ENCODE measurements at regions not wholly inside any gene's neighbourhood (a gene's known extent, or its start where the extent isn't known, plus 50 kb on each side); places are given as distances from the start of the nearest gene placed in this dataset.

- no peaks in the 10 kb centered on the region for H3K36me3 Mint-ChIP-seq (ENCODE audit: insufficient read depth)
- H3K27me3 Mint-ChIP-seq: peaks cover 2% of the 10 kb centered on the region
- H3K4me1 Mint-ChIP-seq (ENCODE audit: low read depth): peaks cover 1% of the 10 kb centered on the region
- no peak overlapping the region for H3K27ac Mint-ChIP-seq
- peaks cover 3% of the 10 kb centered on the region for H3K9me3 Mint-ChIP-seq (ENCODE audit: low read depth)
- TF ChIP-seq, protein P1, sequence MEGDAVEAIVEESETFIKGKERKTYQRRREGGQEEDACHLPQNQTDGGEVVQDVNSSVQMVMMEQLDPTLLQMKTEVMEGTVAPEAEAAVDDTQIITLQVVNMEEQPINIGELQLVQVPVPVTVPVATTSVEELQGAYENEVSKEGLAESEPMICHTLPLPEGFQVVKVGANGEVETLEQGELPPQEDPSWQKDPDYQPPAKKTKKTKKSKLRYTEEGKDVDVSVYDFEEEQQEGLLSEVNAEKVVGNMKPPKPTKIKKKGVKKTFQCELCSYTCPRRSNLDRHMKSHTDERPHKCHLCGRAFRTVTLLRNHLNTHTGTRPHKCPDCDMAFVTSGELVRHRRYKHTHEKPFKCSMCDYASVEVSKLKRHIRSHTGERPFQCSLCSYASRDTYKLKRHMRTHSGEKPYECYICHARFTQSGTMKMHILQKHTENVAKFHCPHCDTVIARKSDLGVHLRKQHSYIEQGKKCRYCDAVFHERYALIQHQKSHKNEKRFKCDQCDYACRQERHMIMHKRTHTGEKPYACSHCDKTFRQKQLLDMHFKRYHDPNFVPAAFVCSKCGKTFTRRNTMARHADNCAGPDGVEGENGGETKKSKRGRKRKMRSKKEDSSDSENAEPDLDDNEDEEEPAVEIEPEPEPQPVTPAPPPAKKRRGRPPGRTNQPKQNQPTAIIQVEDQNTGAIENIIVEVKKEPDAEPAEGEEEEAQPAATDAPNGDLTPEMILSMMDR (IDR thresholded peaks at IDR 0.05; ENCODE audit: unreplicated experiment): no peak
- H3K4me3 Mint-ChIP-seq (ENCODE audit: low read depth): no peak overlapping the region
- no peak for DNase-seq (ENCODE audit: low spot score, unreplicated experiment)
Observed at GRCh38 chr2:147110962-147111361, 733.9 kb upstream of the ACVR2A start.

GRCh38 chr2:147110317-147110716, 734.5 kb upstream of the ACVR2A start:
- Mint-ChIP-seq H3K9me3 (ENCODE audit: low read depth) (peaks cover 3% of the 10 kb centered on the region), H3K27ac (no peak overlapping the region), H3K27me3 (peaks cover 2% of the 10 kb centered on the region), H3K4me1 (ENCODE audit: low read depth) (peaks cover 1% of the 10 kb centered on the region), H3K4me3 (ENCODE audit: low read depth) (no peak overlapping the region), H3K36me3 (ENCODE audit: insufficient read depth) (no peaks in the 10 kb centered on the region)
- no peak for DNase-seq (ENCODE audit: low spot score, unreplicated experiment)
- TF ChIP-seq, protein P1 (IDR thresholded peaks at IDR 0.05; ENCODE audit: unreplicated experiment): no peak

GRCh38 chr2:147109291-147109690, 735.5 kb upstream of the ACVR2A start:
- no peak overlapping the region for H3K4me3 Mint-ChIP-seq (ENCODE audit: low read depth)
- DNase-seq (ENCODE audit: low spot score, unreplicated experiment): no peak
- H3K27ac Mint-ChIP-seq: no peak overlapping the region
- H3K36me3 Mint-ChIP-seq (ENCODE audit: insufficient read depth): no peaks in the 10 kb centered on the region
- TF ChIP-seq, protein P1 (IDR thresholded peaks at IDR 0.05; ENCODE audit: unreplicated experiment): no peak
- H3K27me3 Mint-ChIP-seq: peaks cover 2% of the 10 kb centered on the region
- peaks cover 3% of the 10 kb centered on the region for H3K9me3 Mint-ChIP-seq (ENCODE audit: low read depth)
- H3K4me1 Mint-ChIP-seq (ENCODE audit: low read depth): peaks cover 1% of the 10 kb centered on the region

DNA sequence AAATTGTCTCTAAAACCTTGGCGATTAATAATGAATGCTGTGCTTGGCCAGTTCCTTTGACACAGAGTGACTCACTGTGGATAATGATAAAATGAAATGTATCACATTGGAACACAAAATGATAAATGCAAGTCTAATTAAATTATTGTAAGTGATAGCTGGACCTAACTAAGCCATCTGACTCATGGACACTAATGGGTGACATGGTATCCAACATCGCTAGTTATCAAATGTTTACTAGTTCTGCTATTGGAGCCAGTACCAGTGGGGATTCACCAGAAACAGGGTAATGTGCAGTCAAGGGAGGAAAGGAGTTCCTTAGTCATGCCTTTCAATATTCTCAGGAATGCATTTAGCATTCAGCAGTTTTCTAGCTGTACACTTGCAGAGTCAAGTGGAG, 736.3 kb upstream of the ACVR2A start:
- Mint-ChIP-seq H3K9me3 (ENCODE audit: low read depth) (peaks cover 3% of the 10 kb centered on the region), H3K4me1 (ENCODE audit: low read depth) (peaks cover 1% of the 10 kb centered on the region), H3K36me3 (ENCODE audit: insufficient read depth) (no peaks in the 10 kb centered on the region), H3K27me3 (peaks cover 2% of the 10 kb centered on the region), H3K4me3 (ENCODE audit: low read depth) (no peak overlapping the region), H3K27ac (no peak overlapping the region)
- TF ChIP-seq, protein P1 (IDR thresholded peaks at IDR 0.05; ENCODE audit: unreplicated experiment): no peak
- DNase-seq (ENCODE audit: low spot score, unreplicated experiment): no peak

DNA sequence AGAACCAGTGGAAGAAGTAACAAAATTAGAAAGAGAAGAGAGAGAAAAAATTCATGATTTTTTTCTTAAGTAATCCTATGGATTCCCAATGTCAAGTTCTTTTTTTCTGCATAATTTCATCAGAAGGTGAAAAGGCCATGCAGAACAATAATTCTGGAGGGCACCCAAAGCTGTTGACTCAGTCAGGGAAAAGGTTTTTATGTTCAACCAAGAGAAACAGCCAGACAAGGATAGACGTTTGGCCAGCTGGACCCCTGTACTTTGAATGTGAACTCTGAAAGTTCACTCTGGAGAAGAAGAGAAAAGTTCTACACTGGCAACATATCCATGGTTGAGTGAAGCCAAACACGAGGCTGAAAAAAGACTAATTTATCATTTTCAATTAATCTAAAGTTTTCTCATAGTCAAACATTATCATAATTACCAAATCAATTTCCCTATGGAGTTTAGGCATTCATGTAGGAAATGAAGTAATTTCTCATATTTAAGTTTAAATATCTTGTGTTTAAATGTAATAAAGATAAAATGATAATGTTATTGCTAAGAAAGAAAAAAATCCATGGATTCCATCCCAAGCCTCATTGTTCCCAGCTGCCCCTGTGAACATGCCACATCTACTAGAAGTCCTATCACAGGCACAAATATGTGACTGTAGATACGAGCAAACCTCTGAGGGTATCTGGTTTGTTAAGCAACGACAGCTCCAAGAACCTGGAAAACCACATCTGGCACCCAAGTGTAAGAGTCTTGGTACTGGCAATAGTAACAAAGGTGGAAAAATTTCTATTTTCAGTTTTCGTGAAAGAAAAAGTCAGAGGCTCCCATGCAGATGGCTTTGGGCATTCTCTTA, 742.7 kb upstream of the ACVR2A start:
- Mint-ChIP-seq H3K4me1 (ENCODE audit: low read depth) (no peaks in the 10 kb centered on the region), H3K27ac (no peak overlapping the region), H3K9me3 (ENCODE audit: low read depth) (no peaks in the 10 kb centered on the region), H3K4me3 (ENCODE audit: low read depth) (no peak overlapping the region), H3K27me3 (peaks cover under 1% of the 10 kb centered on the region), H3K36me3 (ENCODE audit: insufficient read depth) (no peaks in the 10 kb centered on the region)
- no peak for DNase-seq (ENCODE audit: low spot score, unreplicated experiment)
- TF ChIP-seq, protein P1 (IDR thresholded peaks at IDR 0.05; ENCODE audit: unreplicated experiment): no peak

Measured in progenitor cell of endocrine pancreas (in vitro differentiated cells).